ENCODE measurements at regions not wholly inside any gene's neighbourhood (a gene's known extent, or its start where the extent isn't known, plus 50 kb on each side); places are given as distances from the start of the nearest gene placed in this dataset.

DNA sequence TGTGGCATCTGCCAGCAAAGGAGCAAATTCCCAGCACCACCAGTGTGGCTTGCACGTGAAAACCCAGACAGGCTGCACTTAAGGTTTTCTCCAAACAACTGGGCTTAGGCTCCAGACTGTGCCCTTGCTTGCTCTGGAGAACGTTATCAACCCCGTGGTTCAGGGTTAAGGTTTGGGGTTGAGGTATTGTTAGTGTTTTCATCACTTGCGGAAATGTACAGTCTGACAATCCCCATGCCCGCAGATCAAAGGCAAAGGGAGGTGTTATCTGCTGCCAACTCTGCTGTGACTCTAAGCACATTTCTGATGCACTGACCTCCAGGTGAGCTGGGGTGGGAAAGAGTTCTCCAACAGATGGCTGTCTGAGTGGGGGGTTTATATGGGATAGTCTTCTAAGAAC lies 253.5 kb upstream of the NT5C1B start:
- H3K36me3 ChIP-seq, result no peaks in the 10 kb centered on the region
- H3K27ac ChIP-seq, result no peak overlapping the region
- WGBS, result 69% methylated on average over 3 of the region's 5 CpGs
- H3K27me3 ChIP-seq, result no peaks in the 10 kb centered on the region
- no peak overlapping the region for H3K4me3 ChIP-seq
- H3K4me1 ChIP-seq, result no peaks in the 10 kb centered on the region
- no peaks in the 10 kb centered on the region for H3K9me3 ChIP-seq
- TF ChIP-seq EP300 (IDR thresholded peaks at IDR 0.05), result no peak
- TF ChIP-seq POLR2AphosphoS5 (IDR thresholded peaks at IDR 0.05), result no peak
- no peak for TF ChIP-seq POLR2A (IDR thresholded peaks at IDR 0.05)
- no peak for TF ChIP-seq CTCF (IDR thresholded peaks at IDR 0.05)
- DNase-seq (ENCODE audit: low spot score in 2 of 2), result no peak

DNA sequence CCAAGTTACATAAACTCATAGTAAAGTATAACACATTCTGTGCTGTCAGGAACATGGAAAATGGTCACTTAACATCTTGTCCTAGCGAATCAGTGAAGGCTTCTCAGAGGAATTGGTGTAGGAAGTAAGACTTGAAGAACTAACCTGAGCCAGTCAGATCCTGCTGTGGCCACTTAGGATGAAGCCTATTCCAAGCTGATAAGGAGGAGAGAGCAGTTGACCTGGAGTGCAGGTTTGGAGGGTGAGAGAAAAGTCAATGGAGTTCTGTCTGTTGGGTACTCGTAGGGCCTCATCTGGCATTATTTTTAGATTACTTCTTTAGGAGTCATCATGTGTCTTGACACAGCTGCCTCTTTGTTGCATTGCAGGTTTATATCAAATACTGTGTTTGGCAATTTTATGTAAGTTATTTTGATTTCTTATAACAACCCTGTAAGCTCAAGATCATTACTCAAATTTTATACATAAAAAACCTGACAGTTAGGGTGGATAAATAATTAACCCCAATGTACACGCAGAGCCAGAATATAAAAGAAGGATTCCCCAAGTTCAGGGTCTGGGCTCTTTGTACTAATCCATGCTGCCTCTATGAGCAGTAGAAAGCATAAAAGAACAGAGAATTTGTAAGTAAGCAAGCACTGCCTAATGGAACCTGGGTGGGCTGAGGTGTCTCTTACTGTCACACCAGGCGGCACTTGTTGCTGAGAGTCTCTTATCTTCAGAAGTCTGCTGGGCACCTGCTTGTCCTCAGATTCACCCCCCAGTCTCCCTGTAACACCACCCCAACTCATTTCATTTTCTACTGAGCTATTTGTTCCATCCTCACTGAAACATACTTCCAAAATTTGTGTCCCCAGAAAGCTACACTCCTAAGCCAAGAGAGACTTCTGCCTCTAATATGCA lies 252.1 kb upstream of the NT5C1B start:
- Histone ChIP-seq H3K27ac (no peak overlapping the region), H3K9me3 (no peaks in the 10 kb centered on the region), H3K36me3 (no peaks in the 10 kb centered on the region), H3K27me3 (no peaks in the 10 kb centered on the region), H3K4me1 (no peaks in the 10 kb centered on the region), H3K4me3 (no peak overlapping the region)
- WGBS, result 90% methylated on average over 4 of the region's 4 CpGs
- DNase-seq (ENCODE audit: low spot score in 2 of 2), result no peak
- TF ChIP-seq EP300 (IDR thresholded peaks at IDR 0.05), result no peak
- TF ChIP-seq POLR2AphosphoS5 (IDR thresholded peaks at IDR 0.05), result no peak
- TF ChIP-seq POLR2A (IDR thresholded peaks at IDR 0.05), result no peak
- no peak for TF ChIP-seq CTCF (IDR thresholded peaks at IDR 0.05)

GRCh38 chr2:18837240-18837639 lies 247.9 kb upstream of the NT5C1B start:
- TF ChIP-seq EP300 (IDR thresholded peaks at IDR 0.05) (no peak), CTCF (IDR thresholded peaks at IDR 0.05) (no peak), POLR2AphosphoS5 (IDR thresholded peaks at IDR 0.05) (no peak), POLR2A (IDR thresholded peaks at IDR 0.05) (no peak)
- no peak for DNase-seq (ENCODE audit: low spot score in 2 of 2)
- 90% methylated on average over 1 of the region's 1 CpG for WGBS

DNA sequence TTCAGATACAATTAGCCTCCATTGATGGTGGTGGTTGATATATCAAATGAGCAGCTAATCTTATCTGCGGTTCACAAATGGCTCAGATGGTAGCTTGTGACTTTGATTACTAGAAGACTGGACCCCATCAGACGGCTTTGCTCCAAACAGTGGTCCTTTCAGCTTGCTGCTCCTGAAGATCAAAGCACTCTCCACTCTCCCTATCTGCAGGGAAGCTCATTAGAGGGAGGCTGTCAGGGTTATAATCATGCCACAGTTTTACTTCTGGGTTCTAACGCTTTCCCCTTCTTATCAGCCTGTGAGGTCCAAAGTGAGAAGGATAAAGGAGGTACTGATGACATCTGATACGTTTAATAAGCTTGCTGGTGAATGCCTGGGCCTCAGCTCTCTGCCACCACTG lies 247.1 kb upstream of the NT5C1B start:
- Histone ChIP-seq H3K9me3 (no peaks in the 10 kb centered on the region), H3K4me3 (no peak overlapping the region), H3K4me1 (peaks cover 5% of the 10 kb centered on the region), H3K27me3 (no peaks in the 10 kb centered on the region), H3K27ac (no peak overlapping the region), H3K36me3 (no peaks in the 10 kb centered on the region)
- no peak for TF ChIP-seq EP300 (IDR thresholded peaks at IDR 0.05)
- no peak for TF ChIP-seq CTCF (IDR thresholded peaks at IDR 0.05)
- no peak for TF ChIP-seq POLR2A (IDR thresholded peaks at IDR 0.05)
- TF ChIP-seq POLR2AphosphoS5 (IDR thresholded peaks at IDR 0.05), result no peak
- no peak for DNase-seq (ENCODE audit: low spot score in 2 of 2)
- WGBS, result 91% methylated on average over 4 of the region's 4 CpGs

More at GRCh38 chr2:18837240-18837639, 247.9 kb upstream of the NT5C1B start:
- H3K9me3 ChIP-seq, result no peaks in the 10 kb centered on the region
- H3K36me3 ChIP-seq, result no peaks in the 10 kb centered on the region
- peaks cover 5% of the 10 kb centered on the region for H3K4me1 ChIP-seq
- no peaks in the 10 kb centered on the region for H3K27me3 ChIP-seq
- H3K27ac ChIP-seq, result no peak overlapping the region
- no peak overlapping the region for H3K4me3 ChIP-seq

DNA sequence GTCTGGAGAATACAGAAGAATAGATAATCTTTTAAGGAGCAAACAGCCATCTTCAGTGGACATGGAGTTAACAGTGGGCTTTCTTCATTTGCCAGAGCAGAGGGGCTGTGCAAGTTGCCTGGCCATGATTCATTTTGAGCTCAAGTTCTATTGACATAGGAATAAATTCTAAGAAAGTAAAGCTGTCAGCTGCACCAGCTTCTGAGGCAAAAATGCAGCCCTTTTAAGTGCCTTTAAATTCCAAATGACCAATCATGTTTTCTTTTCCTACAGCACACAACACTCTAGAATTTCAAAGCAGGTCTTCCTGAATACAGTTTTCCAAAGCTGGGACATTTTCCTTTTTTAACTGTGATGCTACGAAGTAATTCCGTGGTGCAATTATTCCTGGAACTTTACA lies 246.4 kb upstream of the NT5C1B start:
- no peaks in the 10 kb centered on the region for H3K27me3 ChIP-seq
- WGBS, result 84% methylated on average over 2 of the region's 2 CpGs
- TF ChIP-seq POLR2AphosphoS5 (IDR thresholded peaks at IDR 0.05) (no peak), EP300 (IDR thresholded peaks at IDR 0.05) (no peak), CTCF (IDR thresholded peaks at IDR 0.05) (no peak)

More for the DNA sequence above, 246.4 kb upstream of the NT5C1B start:
- Histone ChIP-seq H3K4me1 (peaks cover 5% of the 10 kb centered on the region), H3K9me3 (no peaks in the 10 kb centered on the region), H3K27ac (no peak overlapping the region), H3K36me3 (no peaks in the 10 kb centered on the region), H3K4me3 (no peak overlapping the region)
- no peak for DNase-seq (ENCODE audit: low spot score in 2 of 2)

All from suprapubic skin (tissue), 4 donors.